ENCODE measurements at regions not wholly inside any gene's neighbourhood (a gene's known extent, or its start where the extent isn't known, plus 50 kb on each side); places are given as distances from the start of the nearest gene placed in this dataset.
A peak's percentile ranks its signal among the peaks of the same experiment; 100 is the strongest.
"Not testable (repeated sequence)": the region's sequence is repeated elsewhere in the genome, so short reads cannot be mapped to it uniquely, and the experiment has no call there.

DNA sequence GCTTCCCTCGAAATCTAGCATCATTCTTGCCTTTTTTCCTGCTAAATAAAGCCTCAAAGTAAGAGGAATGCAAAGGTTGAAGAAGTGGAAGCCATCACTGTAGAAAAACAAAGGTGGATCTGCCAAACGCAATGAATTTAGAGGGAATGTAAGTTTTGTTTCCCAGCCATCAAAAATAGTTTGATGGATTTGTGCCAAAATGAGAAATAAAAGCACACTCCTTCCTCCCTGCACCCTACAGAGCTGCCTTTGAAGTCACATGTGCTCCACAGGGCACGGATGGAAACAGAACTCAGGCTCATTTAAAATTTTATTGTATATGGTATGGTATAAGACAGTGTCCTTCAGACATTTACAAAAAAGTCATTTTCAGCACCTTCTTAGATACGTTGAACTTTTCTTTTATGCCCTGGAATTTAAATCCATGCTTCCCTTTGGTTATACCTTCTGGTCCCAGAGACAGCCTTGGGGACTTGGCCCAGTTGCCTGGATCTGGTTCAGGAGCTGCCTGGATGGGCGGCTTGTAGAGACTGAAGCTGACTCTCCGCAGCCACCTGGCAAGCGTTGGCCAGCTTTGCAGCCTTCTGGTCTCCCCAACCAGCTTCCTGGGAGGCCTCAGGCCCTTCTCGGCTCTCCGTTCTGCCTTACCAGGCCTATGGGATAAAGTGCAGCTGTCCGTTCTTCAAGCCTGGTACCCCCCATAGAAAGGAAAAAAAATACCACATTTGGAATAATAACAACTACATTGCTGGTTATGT, 228.5 kb upstream of the NEBL start:
- DNase-seq, result no peak

DNA sequence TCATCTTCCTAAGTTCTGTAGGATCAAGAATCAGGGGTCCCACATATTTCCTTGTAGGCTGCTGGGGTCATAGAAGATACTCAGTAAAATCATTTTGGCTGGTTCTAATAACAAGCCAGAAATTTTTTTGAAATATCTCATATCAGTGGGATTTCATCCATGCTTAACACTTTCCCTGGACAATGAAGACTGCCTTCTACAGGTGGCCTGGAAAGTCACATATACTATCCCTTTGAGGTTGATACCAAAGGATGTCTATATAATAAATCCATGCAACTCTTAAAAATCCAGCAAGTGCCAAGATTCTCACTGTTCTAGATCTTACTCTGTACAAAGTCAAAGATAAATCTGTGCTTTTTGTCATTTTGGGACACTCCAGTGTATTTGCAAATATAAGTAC, 225.8 kb upstream of the NEBL start:
- no peak for DNase-seq

DNA sequence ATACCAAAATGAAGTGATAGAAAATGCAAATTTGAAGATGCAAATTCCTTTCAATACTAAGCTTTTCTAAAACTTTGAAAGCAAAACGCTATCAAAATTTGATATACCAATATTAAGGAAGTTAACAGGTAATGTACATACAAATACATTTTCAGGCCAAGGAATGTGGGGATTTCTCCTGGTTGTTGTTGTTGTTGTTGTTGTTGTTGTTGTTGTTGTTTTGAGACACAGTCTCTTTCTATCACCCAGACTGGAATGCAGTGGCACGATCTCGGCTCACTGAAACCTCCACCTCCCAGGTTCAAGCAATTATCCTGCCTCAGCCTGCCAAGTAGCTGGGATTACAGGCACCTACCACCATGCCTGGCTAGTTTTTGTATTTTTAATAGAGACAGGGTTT, 224.7 kb upstream of the NEBL start:
- DNase-seq, result not testable (repeated sequence)

DNA sequence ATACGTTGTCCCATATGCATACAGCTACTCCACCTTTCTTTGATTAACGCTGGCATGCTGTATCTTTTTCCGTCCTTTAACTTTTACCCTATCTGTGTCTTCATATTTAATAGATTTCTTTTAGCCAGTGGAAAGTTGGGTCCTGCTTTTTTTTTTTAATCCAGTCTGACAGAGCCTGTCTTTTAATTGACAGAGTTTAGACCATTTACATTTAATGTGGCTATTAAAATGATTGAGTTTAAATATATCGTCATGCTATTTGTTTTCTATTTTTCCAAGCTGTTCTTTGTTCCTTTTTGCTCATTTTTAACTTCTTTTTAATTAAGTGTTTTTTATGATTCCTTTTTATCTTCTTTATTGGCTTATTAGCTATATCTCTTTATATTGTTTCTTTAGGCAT, 217.6 kb upstream of the NEBL start:
- no peak for DNase-seq

- no peak for DNase-seq
Observed at GRCh38 chr10:21110358-21110757, 213.2 kb upstream of the NEBL start.

GRCh38 chr10:21106931-21107330, 209.8 kb upstream of the NEBL start:
- not testable (repeated sequence) for DNase-seq

- not testable (repeated sequence) for DNase-seq
Observed at GRCh38 chr10:21105331-21105730, 208.2 kb upstream of the NEBL start.

DNA sequence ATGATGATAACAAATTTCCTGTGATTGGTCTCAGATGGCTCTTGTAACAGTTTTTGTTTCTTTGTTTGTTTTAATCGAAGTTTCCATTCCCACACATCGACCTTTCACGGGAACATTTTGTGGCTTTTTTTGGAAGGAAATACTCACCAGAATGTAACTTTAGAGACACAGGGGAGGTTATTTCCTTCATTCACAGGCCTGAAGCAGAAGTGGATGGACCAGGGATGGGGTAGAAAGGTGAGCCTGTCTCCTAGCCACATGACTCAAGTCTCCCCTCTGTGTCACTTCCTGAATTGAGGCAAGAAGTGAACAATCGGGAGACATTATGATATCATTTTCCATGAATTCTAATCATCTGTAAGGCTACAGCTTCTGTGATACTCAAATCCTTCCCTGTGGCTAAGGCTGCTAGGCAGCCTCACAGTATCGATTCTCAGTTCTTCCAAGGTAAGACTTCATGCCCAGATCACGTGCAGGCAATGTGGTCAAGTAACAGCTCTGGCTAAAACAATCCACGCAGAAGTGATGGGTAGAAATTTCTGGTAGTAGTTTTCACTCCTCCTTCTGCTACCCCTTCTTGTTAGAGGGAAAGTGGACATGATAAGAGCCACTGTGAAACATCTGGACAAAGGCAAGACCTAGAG, 203.9 kb upstream of the NEBL start:
- peak; percentile 16 for DNase-seq

DNA sequence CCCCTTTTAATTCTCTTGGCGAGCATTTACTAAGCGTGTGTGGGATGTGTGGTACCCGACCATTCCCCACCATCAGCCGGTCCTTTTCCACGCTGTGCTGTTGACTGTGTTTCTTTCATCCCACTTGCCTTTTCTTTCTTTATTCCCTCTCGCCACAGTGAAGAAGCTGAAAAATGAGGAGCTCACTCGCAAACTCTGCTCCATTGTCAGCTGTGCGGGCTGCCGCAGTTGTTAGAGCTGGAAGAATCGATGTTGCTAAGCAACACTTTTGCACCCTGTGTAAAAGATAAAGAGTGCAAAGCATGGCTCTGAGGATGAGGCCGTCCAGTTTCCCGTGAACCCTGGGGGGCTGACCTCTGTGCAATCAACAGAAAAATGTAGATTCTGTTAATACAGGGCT, 203.1 kb upstream of the NEBL start:
- no peak for DNase-seq

- no peak for DNase-seq
Observed at GRCh38 chr10:21099291-21100062, 202.4 kb upstream of the NEBL start.

DNA sequence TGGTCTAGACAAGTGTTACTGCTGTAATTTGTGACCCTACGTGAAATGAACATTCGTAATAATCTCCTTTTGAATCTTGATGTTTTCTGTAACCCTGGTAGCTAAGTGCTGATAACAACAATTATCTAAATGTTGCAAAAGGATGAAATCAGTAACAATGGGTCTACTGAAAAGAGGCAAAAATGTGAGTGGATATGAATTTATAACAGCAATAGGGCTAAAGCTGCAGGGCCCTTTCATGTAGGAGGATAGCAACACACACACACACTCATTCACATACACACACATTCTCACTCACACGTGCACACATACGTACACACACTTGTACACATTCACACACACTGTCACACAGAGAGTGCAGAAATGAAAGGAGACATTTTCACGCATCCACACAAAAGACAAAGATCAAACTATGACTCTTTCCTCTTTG, 200.8 kb upstream of the NEBL start:
- DNase-seq, result no peak

DNA sequence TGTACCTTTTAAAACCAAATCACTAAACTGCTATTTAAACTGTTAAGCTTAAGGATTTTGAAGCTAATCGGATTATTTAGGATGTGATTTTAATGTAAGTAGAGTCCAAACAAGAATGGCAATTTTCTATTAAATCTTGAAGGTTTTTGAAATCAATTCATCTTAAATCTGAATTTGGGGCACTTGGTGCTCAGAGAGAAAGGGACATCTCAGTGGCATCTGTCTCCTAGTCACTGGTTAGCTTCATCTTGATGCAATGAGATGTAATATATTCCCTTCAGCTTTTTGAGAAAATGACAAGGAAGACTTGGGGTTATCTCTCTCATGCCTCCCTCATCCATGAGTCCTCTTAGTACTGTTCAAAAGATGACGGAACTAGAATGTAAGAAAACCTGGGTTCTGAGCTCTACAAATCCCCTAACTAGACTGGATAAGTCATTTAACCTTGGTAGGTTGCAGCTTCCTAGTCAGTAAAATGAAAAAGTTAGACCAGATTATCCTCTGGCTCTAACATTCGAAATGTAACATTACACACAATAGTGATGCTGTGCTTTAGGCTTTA, 198.5 kb upstream of the NEBL start:
- no peak for DNase-seq

- DNase-seq, result no peak
Observed at GRCh38 chr10:21095073-21095472, 198.0 kb upstream of the NEBL start.

DNA sequence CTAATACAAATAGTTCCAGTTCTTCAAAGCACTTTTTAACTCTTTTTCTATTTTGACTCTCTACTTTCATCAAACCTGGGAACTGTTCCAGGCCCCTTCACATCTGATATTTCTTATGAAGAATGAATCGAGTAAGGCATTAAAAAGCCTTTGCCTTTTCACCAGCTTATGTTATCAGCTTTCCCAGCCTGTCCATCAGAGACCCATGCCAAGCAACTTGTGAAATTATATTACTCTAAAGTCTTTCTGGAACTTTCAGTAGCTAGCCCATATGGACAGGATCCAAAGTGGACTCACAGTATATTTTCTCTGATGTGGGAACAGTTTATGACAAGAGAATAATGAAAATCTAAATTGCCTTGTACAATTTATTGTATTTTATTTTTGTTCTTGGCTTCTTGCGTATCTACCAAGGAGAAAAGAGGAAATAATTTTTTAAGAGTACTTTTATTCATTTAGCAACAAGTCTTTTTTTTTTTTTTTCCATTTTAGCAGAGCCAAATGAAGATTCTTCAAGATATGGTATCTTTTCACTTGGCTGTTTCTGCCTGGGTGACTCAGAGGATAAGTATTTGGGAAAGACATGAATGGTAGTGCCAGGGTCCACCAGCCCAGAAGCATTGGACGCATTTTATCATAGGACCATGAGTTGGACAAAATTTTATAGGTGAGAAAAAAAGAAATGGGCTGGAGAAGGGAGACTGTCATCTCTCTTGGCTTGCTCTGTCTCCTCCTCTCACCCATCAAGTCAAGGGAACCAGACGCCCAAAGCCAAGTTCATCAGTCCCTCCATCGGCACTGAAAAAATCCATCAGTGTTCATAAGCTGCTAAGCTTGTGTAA, 195.8 kb upstream of the NEBL start:
- DNase-seq, result peak; percentile 8

DNA sequence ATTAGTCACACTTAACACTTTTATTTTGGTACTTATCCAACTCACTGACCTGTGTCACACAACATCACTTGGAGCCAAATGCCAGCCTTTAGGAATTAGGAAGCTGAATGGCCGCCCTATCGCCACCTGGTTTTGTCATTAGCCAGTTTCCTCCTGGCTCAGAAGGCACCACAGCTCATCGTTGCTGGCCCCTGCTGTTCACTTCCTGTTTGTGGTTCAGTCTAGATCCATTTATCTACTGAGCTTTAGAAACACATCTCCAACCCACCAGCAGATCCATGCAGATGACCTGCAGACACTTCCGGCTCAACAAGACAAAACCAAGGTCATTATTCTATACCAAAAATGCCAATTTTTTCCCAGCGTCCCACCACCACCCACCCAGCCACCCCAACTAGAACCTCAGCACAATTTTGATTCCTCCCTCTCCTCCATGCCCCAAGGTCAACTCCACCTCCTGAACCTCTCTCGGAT, 193.5 kb upstream of the NEBL start:
- DNase-seq, result no peak

GRCh38 chr10:21087476-21087875, 190.4 kb upstream of the NEBL start:
- no peak for DNase-seq

DNA sequence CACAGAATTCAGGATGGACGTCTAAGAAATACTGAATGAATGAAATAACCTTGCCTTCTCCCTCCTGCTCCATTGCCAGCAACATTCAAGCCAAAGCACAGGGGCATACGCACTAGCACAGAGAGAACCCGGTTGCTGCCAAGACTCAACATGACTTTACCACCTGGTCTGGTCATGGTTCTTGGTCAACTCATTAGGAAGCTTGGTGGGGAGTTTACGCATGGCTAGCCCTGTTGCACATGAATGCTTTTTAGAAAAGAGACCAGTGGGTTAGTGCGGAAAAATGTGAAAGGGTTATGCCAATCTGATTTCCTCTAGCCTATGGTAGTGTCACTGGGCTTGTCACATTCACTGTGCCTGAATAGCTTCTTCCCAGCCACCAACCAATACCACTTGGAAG, 187.6 kb upstream of the NEBL start:
- DNase-seq, result peak; percentile 44

DNA sequence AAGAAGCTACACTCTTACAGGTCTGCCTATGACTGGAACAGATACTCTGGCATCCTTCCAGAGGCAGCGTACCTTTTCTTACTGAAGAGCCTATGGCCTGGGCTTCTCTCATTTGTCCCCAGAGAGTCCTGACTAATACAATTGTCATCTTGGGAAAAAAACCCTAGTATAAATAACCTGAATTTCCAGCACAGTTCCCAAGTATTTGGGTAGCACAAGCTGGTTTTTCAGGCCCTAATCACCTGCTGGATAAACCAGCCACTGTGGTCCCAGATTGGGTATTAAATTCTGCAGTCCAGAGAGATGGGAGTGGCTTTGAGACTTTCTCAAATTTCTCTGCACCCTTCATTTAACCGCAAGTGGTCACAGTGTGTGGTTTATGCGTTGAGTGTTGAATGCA, 186.8 kb upstream of the NEBL start:
- peak; percentile 4 for DNase-seq

GRCh38 chr10:21082206-21082605, 185.1 kb upstream of the NEBL start:
- DNase-seq, result no peak

GRCh38 chr10:21080261-21080660, 183.2 kb upstream of the NEBL start:
- DNase-seq, result no peak

DNA sequence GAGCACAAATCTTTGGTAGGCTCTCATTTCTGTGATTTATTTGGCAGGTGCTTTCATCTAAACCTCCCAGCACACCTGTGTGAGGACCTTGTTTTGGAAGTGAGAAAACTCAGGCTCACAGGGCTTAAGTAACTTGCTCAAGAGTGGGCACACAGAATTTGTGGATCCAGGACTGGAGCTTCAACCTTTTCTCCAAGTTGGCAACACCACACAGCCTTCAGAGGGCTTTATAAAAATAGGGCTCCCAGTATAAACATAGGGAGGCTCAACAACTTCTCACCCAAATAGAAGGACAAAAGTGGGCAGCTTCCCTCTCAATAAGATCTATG, 182.2 kb upstream of the NEBL start:
- no peak for DNase-seq

Data from kidney glomerular epithelial cell (primary cell).